T47D (cell line): ENCODE measurements at regions not wholly inside any gene's neighbourhood (a gene's known extent, or its start where the extent isn't known, plus 50 kb on each side); places are given as distances from the start of the nearest gene placed in this dataset.

Source experiments
- DNase-seq, 2 experiments: peaks; one replicate each; pipeline versions ENCODE4 v3.0.0 to v3.0.0-alpha.2; 2011 to 2012; ENCODE audit warnings: low read depth in 1 of 2, low spot score in 1 of 2
- JUND ChIP-seq: IDR thresholded peaks from 2 replicates; pipeline ENCODE4 v1.6.1; 2012; ENCODE audit warnings: low read depth
- in situ Hi-C: cut with HindIII; loops from 2 replicates; pipeline ENCODE4 v1.10.0; 2016; ENCODE audit warnings: low sequenced_read_pairs, low pct_unique_long_range_greater_than_20kb

DNA sequence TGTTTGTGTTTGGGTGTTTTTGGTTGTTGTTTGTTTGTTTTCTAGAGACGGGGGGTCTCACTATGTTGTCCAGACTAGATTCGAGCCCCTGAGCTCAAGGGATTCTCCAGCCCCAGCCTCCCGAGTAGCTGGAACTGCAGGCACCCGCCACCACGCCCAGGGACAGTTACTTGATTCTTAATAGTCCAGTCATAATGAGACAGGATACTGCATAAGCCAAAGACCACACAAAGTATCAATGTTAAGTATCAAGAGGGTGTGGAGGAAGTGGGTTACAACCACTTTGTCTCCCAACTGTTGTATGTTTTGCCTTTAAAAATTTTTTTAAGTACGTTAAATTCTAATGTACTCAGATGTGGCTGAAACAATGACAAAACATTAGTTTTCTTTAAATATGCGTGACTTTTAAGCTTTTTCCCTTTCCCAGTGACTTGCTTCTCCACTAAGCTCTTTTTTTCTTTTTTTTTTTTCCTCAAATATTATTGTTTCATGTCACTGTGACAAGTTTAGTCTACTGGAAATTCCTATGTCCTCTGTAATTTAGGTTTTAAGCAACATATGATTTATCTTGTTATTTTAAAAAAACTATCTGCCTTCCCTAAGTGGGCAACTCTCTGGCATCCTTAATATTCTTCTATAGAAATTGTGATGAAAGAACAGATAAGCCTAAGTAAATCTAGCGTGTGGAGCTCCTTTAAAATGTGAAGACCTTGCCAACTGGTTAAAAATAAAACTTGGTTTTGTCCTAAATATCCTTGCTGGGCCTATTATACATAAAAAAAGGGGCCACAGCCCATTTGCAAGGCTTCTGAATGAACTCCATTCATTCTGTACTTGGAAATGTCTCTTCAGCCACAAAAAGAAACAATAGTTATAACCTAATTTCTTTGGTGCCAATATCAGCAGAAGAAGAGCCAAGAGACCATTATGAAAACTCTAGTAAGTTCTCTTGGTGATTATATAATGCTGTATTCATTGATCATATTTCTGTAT is 56.2 kb upstream of the DPH5 start:
- no peak for DNase-seq
- in situ Hi-C loops: no loop called here
- TF ChIP-seq JUND: no peak

DNA sequence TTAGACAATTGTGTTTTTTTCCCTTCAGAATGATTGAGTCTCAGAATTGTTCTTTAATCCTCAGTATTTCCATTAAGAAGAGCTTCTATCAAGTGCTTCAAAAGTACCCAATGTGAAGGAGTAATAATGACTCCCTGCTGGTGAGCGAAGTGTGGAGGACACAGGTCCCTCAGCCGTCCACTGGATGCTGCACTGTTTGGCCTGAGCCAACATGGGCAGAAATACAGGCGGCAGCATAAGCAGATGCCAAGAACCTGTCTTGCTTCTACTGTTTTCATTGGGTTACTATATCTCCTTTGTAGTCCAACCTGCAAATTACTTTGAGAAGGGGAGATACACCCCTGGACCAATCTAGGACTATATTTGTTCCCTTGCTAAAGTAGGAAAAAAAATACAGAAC is 55.3 kb upstream of the DPH5 start:
- no peak for TF ChIP-seq JUND
- no peak for DNase-seq
- in situ Hi-C loops: no loop called here

DNA sequence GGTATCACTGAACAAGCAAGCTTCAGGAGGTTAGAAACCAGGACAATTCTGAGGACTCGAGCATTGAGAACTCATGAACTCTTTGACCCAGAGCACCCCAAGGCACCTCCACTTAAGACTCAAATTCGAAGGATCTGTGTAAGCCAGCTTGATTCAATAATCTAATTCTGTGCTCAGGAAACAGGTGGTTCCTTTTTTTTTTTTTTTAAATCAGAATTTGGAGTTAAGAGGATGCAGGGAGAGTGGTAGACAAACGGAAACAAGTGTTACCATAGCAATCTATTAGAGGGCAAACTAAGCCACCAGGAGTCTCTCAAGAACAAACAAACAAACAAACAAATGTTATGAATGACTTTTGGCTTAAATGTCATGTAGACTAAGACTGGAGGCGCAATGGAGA is 53.8 kb upstream of the DPH5 start:
- no peak for DNase-seq
- in situ Hi-C loops: no loop called here
- TF ChIP-seq JUND: no peak

DNA sequence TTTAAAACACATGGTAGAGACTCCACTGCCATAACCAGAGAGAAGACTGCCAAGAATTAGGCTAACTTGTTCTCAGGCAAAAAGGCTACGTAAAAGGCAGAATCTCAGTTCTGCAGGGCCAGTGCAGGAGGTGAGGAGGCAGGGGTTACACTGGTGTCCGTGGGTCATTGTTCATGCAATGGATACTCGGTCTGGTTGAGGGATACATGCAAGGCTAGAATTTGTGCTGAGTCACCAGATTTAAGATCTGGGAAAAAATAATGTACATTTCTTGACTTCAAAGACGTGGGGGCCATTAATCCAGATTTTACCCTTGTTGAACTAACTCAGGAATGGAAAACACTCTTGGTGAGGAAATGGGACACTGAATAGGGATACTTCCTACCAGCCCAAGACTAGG is 52.3 kb upstream of the DPH5 start:
- DNase-seq: no peak
- in situ Hi-C loops: no loop called here
- TF ChIP-seq JUND: no peak

DNA sequence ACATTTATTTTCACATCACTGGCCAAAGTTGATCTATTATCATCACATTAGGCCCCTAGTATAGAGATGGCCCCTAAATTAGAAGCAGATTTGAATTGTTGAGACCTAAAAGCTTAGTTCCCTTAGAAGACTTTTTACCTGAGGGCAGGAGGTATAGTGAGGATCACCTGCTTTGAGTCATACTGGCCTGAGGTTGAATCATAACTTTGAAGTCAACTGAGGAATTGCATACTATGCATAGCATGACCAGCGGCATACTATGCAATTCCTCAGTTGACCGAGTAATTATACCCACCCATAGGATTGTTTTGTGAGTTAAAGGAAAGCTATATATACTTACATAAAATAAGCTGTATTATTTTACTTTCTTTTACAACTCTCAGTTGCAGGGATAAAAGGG is 50.3 kb upstream of the DPH5 start:
- no peak for TF ChIP-seq JUND
- no peak for DNase-seq
- in situ Hi-C loops: no loop called here
